ENCODE measurements at regions not wholly inside any gene's neighbourhood (a gene's known extent, or its start where the extent isn't known, plus 50 kb on each side); places are given as distances from the start of the nearest gene placed in this dataset.

- H3K4me1 ChIP-seq: peaks cover 14 to 19% of the 10 kb centered on the region in 2 donors
- H3K9me3 ChIP-seq: no peaks in the 10 kb centered on the region
- H3K27ac ChIP-seq: no peak overlapping the region
- TF ChIP-seq CTCF (IDR thresholded peaks at IDR 0.05): no peak
- TF ChIP-seq POLR2A (IDR thresholded peaks at IDR 0.05): no peak
- WGBS, 2 donors: 0 to 3% methylated on average over 1 of the region's 1 CpG
- DNase-seq: peak; percentile 50 to 64
- no peaks in the 10 kb centered on the region for H3K36me3 ChIP-seq
- intact Hi-C loops (cut with DNase I): no loop called here
- no peaks in the 10 kb centered on the region for H3K27me3 ChIP-seq
- no peak overlapping the region for H3K4me3 ChIP-seq (replicated peaks in 1 of 3)
These were observed 524.2 kb downstream of the IQCM start for GRCh38 chr4:149291463-149291862.

GRCh38 chr4:149280806-149281205 lies 534.8 kb downstream of the IQCM start:
- 66 to 72% methylated on average over 3 of the region's 3 CpGs for WGBS, 2 donors
- no peaks in the 10 kb centered on the region for H3K27me3 ChIP-seq
- H3K9me3 ChIP-seq: no peaks in the 10 kb centered on the region
- DNase-seq: no peak
- no peaks in the 10 kb centered on the region for H3K4me1 ChIP-seq
- H3K4me3 ChIP-seq (replicated peaks in 1 of 3): no peak overlapping the region
- H3K36me3 ChIP-seq: no peaks in the 10 kb centered on the region
- H3K27ac ChIP-seq: no peak overlapping the region
- intact Hi-C loops (cut with DNase I): no loop called here
- no peak for TF ChIP-seq POLR2A (IDR thresholded peaks at IDR 0.05)
- no peak for TF ChIP-seq CTCF (IDR thresholded peaks at IDR 0.05)

- Histone ChIP-seq H3K27me3 (no peaks in the 10 kb centered on the region), H3K36me3 (no peaks in the 10 kb centered on the region), H3K27ac (no peak overlapping the region), H3K4me3 (replicated peaks in 1 of 3) (no peak overlapping the region), H3K9me3 (no peaks in the 10 kb centered on the region), H3K4me1 (no peaks in the 10 kb centered on the region)
- DNase-seq: no peak
- TF ChIP-seq CTCF (IDR thresholded peaks at IDR 0.05) (no peak), POLR2A (IDR thresholded peaks at IDR 0.05) (no peak)
- intact Hi-C loops (cut with DNase I): no loop called here
- 54 to 72% methylated on average over 4 of the region's 4 CpGs for WGBS, 2 donors
These were observed 535.9 kb downstream of the IQCM start for GRCh38 chr4:149279776-149280175.

GRCh38 chr4:149279331-149279730 lies 536.3 kb downstream of the IQCM start:
- no peak overlapping the region for H3K4me3 ChIP-seq (replicated peaks in 1 of 3)
- TF ChIP-seq CTCF (IDR thresholded peaks at IDR 0.05) (no peak), POLR2A (IDR thresholded peaks at IDR 0.05) (no peak)
- H3K27ac ChIP-seq: no peak overlapping the region
- 86 to 88% methylated on average over 7 of the region's 7 CpGs for WGBS, 2 donors
- DNase-seq: no peak
- H3K36me3 ChIP-seq: no peaks in the 10 kb centered on the region
- no peaks in the 10 kb centered on the region for H3K27me3 ChIP-seq
- H3K9me3 ChIP-seq: no peaks in the 10 kb centered on the region
- H3K4me1 ChIP-seq: no peaks in the 10 kb centered on the region
- intact Hi-C loops (cut with DNase I): no loop called here

- Histone ChIP-seq H3K4me1 (no peaks in the 10 kb centered on the region), H3K36me3 (no peaks in the 10 kb centered on the region), H3K27me3 (no peaks in the 10 kb centered on the region), H3K9me3 (no peaks in the 10 kb centered on the region), H3K4me3 (replicated peaks in 1 of 3) (no peak overlapping the region), H3K27ac (no peak overlapping the region)
- DNase-seq: no peak
- TF ChIP-seq POLR2A (IDR thresholded peaks at IDR 0.05) (no peak), CTCF (IDR thresholded peaks at IDR 0.05) (no peak)
- WGBS, 2 donors: 93 to 99% methylated on average over 2 of the region's 2 CpGs
- intact Hi-C loops (cut with DNase I): no loop called here
These were observed 537.9 kb downstream of the IQCM start for GRCh38 chr4:149277705-149278104.
